ENCODE measurements at regions not wholly inside any gene's neighbourhood (a gene's known extent, or its start where the extent isn't known, plus 50 kb on each side); places are given as distances from the start of the nearest gene placed in this dataset.

GRCh38 chr10:56722912-56723311, 361.9 kb upstream of the ZWINT start:
- DNase-seq, result no peak

GRCh38 chr10:56715262-56715661, 354.2 kb upstream of the ZWINT start:
- no peak for DNase-seq

GRCh38 chr10:56698506-56698905, 337.4 kb upstream of the ZWINT start:
- no peak for DNase-seq

- DNase-seq, result no peak
These were observed 318.5 kb upstream of the ZWINT start for GRCh38 chr10:56679578-56679977.

GRCh38 chr10:56662765-56663447, 301.8 kb upstream of the ZWINT start:
- DNase-seq, result no peak

GRCh38 chr10:56653289-56653688, 292.2 kb upstream of the ZWINT start:
- DNase-seq, result no peak

- DNase-seq, result no peak
These were observed 285.5 kb upstream of the ZWINT start for GRCh38 chr10:56646329-56647111.

GRCh38 chr10:56633876-56634452, 272.9 kb upstream of the ZWINT start:
- no peak for DNase-seq

- DNase-seq, result no peak
These were observed 271.5 kb upstream of the ZWINT start for GRCh38 chr10:56632537-56632936.

- no peak for DNase-seq
These were observed 263.0 kb upstream of the ZWINT start for GRCh38 chr10:56624082-56624481.

GRCh38 chr10:56623064-56623463, 262.0 kb upstream of the ZWINT start:
- no peak for DNase-seq

- no peak for DNase-seq
These were observed 261.4 kb upstream of the ZWINT start for GRCh38 chr10:56622335-56622973.

GRCh38 chr10:56606202-56606601, 245.1 kb upstream of the ZWINT start:
- no peak for DNase-seq

- no peak for DNase-seq
These were observed 244.0 kb upstream of the ZWINT start for GRCh38 chr10:56605051-56605450.

GRCh38 chr10:56604624-56605023, 243.6 kb upstream of the ZWINT start:
- DNase-seq, result no peak

GRCh38 chr10:56599201-56599600, 238.1 kb upstream of the ZWINT start:
- no peak for DNase-seq

GRCh38 chr10:56596257-56596656, 235.2 kb upstream of the ZWINT start:
- DNase-seq, result no peak

- no peak for DNase-seq
These were observed 232.1 kb upstream of the ZWINT start for GRCh38 chr10:56593120-56593519.

GRCh38 chr10:56586461-56586891, 225.4 kb upstream of the ZWINT start:
- DNase-seq, result no peak

GRCh38 chr10:56585447-56586171, 224.6 kb upstream of the ZWINT start:
- no peak for DNase-seq

- no peak for DNase-seq
These were observed 222.3 kb upstream of the ZWINT start for GRCh38 chr10:56583316-56583715.

GRCh38 chr10:56567580-56567979, 206.5 kb upstream of the ZWINT start:
- DNase-seq, result no peak

GRCh38 chr10:56561336-56561735, 200.3 kb upstream of the ZWINT start:
- DNase-seq, result no peak
